HG02943 (cell line): ENCODE measurements at regions not wholly inside any gene's neighbourhood (a gene's known extent, or its start where the extent isn't known, plus 50 kb on each side); places are given as distances from the start of the nearest gene placed in this dataset.

Source experiments
- ATAC-seq: cut with Tn5 transposase; IDR thresholded peaks from one replicate; pipeline ENCODE4 v1.9.1; 2021; ENCODE audit warnings: mild to moderate bottlenecking, low read depth, moderate library complexity; ENCODE audit not compliant: unreplicated experiment

DNA sequence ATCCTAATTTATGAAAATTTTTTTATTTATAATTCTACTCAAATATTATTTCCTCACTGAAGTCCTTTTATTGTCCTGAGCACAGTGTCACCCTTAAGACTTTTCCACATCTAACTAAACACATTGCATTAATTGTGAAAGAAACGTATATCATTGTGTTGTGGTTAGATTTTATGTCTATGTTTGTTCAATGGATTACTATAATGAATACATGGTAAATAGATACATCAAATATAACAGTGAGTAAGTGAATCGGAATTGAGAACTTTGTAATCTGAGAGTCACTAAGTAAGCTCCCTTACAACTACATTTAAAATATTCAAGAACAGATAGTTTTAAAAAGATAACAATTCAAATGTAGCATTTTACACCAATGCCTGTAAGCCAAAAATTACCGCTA is 417.6 kb upstream of the PCDH20 start:
- ATAC-seq, result no peak

DNA sequence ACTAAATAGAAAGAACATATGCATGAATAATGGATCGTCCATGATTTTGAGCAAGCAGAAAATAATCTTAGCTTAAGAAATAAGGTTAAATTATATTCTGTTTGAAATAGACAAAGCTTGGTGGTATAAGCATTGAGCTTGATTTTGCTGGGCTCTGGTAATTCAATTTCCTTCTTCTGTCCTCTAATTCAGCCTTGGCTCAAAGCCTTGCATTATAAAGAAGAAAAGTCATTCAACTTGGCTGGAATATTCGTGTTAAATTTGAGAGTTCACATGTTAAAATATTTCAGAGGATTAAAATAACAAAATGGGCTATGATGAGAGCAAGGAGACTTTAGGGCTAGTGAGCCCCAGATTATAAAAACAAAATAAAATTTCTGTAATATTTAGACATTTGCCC is 415.4 kb upstream of the PCDH20 start:
- ATAC-seq, result no peak

DNA sequence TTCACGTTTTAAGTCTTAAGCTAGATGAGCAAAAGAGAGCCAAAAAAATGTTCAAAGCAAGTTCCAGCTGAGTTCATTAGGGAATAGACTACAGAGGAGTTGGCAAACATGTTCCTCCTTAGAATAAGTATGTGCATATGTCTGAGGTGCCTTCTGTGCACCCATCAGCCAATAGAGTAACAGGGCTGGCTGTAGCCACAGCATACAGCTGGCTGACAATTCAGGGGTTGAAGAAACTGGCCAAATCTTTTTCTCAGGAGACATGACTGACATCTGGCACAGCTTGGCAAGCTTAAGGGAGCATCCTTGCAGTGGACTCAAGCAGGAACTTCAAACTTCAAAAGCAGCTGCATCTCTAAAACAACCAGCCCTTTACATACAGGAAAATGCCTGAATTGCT is 414.8 kb upstream of the PCDH20 start:
- no peak for ATAC-seq

DNA sequence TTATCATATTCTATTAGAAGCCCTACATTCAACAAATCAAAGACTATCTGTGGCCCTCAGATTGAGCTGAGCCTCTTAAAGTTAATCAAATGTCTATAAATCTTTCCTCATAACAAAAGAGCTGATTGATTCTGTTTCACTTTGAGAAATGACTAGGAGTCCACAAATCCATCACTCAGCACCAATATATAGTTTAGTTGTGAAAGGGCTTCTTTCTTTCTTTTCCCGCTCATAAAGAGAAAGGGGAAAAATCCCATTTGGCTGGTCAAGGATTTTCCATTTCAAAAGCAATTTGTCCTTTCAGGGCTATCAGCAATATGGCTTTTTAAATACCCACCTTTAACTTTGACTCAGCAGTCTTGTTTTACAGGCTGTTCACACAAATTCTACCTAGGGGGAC is 408.5 kb upstream of the PCDH20 start:
- ATAC-seq, result no peak

DNA sequence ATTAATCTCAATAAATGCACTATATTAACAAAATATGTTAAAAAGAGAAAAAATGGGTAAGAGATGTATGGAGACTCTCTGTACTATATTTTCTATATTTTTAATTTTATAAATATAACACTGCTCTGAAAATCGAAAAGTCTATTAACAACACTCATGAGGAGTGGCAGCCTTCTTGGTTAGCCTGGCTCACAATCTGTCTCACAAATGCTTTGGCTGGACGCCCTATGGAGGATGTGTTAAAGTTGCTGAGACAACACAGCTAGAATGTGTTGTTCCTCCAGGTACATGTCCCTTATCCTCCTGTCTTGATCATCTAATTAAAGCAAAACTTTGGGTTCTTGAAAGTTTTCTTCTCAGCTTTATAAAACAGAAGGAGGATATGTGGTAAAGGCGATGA is 396.6 kb upstream of the PCDH20 start:
- no peak for ATAC-seq

DNA sequence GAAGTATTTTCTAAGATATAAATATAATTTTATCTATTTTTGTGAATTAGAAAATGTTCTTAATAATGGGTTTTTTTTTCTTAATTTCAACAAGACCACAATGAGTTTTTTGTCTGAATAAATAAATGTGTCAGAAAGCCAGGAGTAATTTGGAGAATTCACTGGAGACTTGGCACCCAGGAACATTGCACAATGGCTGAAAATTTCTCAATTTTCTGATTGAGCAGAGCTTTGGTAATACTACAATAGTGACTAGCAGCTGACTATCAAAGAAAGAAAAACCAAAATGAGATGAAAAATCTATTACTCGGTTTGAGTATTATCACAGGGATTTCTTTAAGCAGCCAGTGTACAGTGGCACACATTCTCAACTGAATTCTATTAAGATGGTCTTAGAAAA is 394.4 kb upstream of the PCDH20 start:
- no peak for ATAC-seq

DNA sequence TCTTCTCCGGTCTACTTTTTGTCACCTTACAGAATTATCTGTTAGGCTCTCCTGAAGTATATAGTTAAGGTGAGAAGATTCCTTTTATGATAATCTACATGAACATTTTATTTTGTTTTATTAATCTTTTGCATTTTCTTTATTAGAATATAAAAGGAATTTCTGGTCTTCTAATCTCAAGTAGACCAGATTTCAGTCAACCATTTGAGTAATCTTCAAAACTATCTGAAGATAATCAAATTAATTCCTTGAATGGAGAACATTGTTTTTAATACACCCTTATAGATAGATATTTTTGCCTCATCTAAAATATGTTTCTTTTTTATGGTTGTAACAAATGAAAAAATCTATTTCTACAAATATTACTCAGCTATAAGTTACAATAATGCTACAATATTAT is 381.7 kb upstream of the PCDH20 start:
- no peak for ATAC-seq

DNA sequence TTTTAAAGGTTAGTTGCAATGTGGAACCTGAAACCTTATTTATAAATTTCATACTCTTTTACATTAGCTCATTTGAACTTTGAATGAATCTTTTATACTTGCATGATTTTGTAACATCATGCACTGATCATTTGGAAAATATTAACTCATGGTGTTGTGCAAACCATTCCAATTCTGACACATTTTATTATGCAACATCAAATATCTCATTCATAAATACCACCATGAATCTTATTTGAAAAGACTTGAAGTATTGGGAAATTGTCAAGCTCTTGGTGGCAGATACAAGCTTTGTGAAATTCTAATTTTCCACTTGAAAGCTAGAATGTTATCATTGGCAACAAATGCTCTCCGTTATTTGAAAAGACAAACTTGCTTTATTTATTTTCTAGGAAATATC is 379.9 kb upstream of the PCDH20 start:
- no peak for ATAC-seq

DNA sequence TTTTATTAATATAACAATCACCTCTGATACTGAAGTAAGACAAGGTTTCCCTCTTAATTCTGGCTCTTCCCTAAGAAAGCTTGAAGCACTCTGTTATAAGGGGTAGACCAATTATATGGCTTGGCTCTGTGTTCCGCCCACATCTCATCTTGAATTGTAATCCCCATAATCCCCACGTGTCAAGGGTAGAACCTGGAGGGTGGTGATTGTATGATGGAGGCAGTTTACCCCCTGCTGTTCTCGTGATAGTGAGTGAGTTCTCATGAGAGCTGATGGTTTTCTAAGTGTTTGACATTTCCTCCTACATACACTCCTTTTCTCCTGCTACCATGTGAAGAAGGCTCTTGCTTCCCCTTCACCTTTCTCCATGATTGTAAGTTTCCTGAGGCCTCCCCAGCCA is 363.8 kb upstream of the PCDH20 start:
- ATAC-seq, result no peak

DNA sequence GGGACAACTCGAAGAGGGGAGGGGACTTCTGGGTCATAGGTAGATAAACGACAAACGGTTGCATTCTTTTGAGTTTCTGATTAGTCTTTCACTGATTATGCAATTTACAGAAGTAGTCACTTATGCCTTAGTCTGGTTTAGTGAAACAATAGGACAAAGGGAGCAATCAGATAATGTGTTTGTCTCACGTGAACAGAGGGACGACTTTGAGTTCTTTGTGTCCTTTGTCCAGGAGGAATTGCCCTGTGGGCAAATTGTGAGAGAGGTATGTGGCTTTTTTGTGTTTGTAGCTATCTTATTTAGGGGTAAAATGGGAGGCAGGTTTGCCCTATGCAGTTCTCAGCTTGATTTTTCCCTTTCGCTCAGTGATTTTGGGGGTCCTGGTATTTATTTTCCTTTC is 362.9 kb upstream of the PCDH20 start:
- ATAC-seq, result no peak

DNA sequence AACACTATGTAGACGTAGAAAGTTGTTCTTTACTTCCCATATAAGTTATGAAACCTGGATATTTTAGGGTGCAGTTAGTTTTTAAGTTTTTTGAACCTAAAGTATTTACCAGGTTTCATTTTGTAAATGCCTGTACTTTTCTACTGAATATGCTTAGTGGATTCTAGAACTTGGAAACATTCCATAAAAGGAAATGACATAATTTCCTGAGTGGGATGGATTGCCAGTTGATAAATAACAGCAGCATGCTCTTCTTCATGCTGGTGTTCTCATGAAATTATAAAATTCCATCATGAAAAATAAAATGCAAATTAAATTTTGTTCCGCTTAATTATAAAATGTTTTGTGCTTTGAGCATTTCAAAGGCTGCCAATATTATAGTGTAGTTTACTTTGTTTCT is 362.2 kb upstream of the PCDH20 start:
- ATAC-seq, result no peak

DNA sequence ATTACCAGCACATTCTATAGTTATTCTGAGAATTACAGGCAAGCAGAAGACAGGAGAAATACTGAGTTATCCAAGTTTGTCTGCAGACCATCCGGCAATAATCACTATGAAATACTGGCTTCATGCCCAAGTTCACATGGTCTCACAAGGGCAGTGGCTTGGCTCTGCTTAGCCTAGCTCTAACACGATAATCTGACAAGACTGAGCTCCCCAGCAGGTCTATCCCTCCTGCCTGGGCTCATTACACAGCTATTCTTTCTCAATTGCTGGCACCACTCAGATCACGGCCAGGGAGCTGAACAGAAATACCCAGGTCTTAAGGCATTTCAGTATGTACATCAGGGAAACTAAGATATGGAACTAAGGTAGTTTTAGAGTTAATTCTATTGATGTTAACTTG is 361.6 kb upstream of the PCDH20 start:
- ATAC-seq, result no peak

DNA sequence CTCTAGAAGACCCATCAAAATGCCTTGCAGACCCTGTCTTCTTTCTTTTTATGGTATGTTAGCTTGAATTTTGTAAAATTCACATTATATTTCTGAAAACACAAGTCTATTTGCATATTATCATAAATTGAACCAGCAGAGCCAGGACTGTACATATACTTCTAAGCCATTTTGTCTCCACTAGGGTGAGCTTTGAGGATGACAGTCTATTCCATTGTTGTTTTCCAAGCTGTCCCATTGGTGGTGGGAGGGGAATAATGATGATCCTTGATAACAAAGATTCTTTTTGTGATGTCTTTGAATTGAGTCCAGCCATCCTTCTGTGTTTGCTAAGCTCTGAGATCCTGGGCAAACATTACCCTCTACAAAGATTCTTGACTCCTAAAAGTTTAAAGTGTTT is 359.3 kb upstream of the PCDH20 start:
- ATAC-seq, result no peak

DNA sequence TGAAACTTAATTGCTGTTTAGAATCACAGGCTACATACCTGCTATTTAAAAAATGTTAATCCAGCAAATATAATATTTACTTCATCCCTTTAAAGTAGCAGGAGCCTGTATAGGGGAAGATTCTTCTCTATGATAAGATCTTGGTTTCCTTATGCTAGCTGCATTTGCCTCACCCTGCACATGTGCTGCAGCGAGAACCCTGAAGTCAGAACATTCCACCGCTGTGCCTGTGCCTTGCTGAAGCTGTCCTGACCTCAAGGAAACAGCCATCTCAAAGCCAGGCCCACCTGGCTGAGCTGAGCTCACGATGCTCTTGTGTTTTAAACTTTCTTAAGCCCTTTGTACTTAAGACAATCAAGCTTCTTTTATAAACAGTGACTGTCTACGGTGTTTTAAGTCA is 355.0 kb upstream of the PCDH20 start:
- no peak for ATAC-seq

DNA sequence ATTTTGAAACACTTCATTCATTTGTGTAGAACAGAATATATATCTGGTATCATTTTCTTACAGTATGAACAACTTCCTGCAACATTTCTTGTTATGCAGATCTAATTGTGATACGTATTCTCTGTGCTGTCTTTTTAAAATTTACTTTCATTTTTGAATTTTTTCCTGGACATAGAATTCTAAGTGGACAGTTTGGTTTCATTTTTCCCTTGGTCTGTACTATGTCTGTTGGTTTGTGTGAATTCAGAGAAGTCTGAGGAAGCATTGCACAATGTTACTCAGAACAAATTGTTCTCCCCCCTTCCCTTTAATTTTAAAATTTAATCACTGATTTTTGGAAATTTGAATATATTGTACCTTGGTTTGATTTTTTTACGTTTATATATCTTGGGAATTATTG is 352.5 kb upstream of the PCDH20 start:
- ATAC-seq, result no peak

DNA sequence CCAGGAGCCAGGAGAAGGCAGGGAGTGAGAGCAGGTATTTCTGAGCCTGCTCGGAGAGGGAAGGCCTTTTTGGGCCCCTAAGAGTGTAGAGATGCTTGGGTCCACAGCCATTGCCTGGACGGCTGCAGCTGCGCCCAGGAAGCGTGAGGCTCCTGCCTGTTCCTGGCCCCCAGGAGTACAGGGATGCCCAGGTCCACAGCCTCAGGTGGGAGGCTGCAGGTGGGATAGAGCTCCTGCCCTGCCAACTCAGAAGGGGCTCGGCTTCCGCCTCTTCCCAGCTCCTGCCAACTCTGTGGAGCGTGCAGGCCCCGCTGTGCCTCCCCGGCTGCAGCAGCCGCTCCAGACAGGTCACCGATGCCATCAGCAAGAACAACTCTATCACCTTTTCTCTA is 351.0 kb upstream of the PCDH20 start:
- ATAC-seq, result no peak

DNA sequence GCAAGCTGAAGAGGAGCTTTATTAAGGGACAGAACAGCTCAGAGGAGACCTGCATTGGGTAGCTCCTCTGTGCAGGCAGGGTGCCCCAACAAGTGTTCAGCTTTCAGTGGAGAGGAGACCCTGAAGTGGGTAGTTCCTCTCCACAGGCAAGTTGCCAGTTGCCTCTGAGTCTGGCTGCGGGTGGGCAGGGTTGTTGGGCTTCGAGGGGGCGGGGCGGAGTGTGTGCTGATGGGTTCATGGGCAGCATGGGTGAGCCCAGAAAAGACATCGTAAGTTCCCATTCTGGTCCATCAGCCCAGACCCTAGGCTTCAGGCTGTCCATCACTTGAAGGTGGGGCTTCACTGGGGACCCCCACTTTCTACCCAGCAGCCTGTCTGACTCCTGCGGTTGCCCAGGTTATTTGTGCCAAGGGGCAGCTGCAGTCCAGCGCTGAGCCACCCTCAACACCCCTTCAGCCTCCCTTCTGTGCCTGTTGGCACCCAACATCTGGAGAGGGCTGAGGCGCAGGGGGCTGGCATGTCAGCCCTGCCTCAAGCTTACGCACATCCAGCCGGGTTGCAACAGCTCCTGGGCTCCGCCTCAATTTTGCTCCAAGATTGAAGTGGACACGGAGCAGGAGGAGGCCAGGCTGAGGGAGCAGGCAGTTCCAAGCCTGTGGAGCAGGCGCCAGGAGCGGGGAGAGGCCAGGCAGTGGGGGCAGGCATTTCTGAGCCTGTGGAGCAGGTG is 350.5 kb upstream of the PCDH20 start:
- no peak for ATAC-seq

DNA sequence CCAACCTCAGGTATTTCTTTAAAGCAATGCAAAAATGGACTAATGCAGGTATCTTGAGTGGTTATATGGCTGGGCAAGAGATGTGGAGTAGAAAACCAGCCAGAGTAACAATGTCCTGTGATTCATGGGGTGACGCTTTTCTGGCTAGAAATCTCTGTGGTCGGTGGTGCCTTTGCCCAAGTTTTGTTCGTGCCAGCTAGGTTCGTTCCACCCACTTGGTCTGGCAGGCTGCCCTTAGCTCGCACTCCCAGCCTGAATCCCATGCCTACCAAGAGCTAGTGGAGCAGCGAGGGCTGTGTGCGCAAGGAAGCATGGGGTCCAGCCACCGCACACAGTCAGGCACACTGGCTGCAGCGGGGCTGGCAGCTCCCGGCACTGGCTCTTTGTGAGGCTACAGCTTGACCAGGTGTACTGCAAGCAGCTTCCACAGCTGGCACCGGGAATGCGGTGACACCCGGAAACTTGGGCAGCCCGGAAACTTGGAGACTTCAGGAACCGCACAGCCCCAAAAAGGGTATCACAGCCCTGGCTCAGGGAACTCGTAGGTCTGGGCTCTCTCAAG is 349.6 kb upstream of the PCDH20 start:
- no peak for ATAC-seq

DNA sequence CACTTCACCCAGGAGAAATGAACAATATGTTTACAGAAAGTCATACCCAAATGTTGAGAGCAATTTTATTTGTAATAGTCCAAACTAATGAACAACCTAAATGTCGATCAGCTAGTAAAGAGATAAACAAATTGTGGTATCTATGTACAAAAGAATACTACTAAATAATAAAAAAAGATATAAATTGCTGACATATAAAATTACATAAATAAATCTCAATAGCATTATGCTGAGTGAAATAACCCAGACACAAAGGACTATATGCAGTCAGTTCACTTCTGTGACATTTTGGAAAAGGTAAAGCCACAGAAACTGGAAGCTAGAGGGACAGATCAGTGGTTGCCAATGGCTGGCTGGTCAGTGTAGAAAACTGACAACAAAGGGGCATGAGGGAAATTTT is 346.0 kb upstream of the PCDH20 start:
- no peak for ATAC-seq

DNA sequence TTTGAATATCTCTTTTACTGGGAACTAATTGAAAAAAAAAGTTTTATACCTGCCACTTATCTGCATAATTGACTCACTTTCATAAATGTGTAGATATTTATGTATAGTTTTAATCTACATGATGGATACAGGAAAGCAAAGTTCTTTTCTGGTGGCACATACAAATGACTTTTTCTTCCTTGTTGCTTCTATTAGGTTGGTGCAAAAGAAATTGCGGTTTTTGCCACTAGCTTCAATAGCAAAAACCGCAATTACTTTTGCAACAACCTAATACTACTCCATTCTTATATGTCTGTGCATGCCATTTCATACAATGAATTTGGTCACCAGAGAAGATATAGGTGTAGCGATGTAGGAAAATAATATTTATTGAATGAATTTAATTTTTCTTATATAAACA is 344.5 kb upstream of the PCDH20 start:
- ATAC-seq, result no peak

DNA sequence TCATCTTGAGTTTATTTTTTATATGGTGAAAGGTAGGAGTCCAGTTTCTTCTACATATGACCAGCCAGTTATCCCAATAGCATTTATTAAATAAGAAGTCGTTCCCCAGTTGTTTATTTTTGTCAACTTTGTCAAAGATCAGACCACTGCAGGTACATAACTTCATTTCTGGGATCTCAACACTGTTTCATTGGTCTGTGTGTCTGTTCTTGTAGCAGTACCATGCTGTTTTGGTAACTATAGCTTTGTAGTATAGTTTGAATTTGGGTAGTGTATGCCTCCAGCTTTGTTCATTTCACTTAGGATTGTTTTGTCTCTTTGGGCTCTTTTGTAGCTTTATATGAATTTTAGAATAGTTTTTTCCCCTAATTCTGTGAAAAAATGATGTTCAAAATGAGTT is 340.4 kb upstream of the PCDH20 start:
- ATAC-seq, result no peak

DNA sequence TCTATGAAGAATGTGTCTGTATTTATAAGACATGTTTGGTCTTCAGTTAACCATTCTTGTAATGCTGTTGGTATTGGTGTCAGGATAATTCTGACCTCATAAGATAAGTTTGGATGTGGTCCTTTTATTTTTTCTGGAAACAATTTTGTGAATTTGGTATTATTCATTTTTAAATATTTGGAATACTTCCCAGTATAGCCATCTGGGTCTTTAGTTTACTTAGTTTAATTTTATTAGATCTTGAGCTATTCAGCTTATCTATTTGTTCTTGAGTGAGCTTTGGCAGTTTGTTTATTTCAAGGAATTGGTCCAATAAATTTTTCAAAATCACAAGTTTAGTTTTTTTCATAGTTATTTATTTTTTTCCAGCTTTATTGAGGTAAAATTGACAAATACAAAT is 335.4 kb upstream of the PCDH20 start:
- no peak for ATAC-seq

DNA sequence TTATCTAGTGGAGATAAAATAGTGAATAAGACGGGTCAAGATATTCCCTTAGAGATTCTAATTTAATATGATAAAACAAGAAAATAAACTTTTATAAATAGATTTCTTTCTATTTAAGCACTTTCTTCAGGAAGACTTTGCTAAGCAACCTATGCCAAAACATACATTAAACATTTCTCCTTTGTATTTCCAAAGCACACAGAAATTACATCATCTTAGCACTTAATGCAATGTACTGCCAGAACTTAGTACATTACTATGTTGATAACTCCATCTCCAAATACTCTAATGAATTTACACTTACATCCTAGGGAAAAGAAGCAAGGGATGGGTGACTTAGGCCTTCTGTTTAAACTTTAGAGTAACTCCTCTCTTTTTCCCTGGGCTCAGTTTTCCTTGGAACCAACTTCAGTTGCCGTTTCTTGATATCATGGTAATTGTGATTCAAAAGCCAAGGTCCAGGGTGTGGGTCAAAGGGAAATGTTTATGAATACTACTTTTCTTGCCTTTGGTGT is 322.6 kb upstream of the PCDH20 start:
- no peak for ATAC-seq
